SH-SY5Y (cell line): ENCODE measurements at regions not wholly inside any gene's neighbourhood (a gene's known extent, or its start where the extent isn't known, plus 50 kb on each side); places are given as distances from the start of the nearest gene placed in this dataset.

ENCODE experiments used
- GATA2 ChIP-seq: IDR thresholded peaks from 2 replicates; pipeline ENCODE4 v1.6.1; 2011; ENCODE audit warnings: mild to moderate bottlenecking, low read depth, low read length
- GATA3 ChIP-seq: IDR thresholded peaks from 2 replicates; pipeline ENCODE4 v1.6.1; 2011; ENCODE audit warnings: low read depth, mild to moderate bottlenecking, low read length, moderate library complexity

DNA sequence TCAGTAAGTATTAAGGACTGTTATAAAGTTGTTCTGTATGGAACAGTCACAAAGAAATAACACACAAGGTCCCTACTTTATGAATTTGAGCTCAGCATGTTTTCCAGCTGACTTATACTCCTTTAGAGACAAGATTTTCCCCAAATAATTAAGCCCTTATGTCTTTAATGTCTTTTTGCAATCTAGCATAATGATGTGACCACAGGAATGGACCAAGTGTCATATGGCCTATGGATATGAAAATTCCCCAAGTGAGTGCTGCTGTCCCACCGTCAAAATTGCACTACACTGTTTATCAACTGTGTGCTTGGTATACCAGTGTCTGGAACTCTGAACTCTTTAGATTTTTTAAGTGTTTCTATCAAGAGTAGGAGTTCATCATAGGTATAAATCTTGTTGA is 369.6 kb downstream of the PID1 start:
- no peak for TF ChIP-seq GATA2
- no peak for TF ChIP-seq GATA3
